Activated CD8-positive, alpha-beta memory T cell treated with anti-CD3 and anti-CD28 coated beads for 36 hours (primary cell): ENCODE measurements at regions not wholly inside any gene's neighbourhood (a gene's known extent, or its start where the extent isn't known, plus 50 kb on each side); places are given as distances from the start of the nearest gene placed in this dataset.

ENCODE experiments used
- CTCF ChIA-PET: fragments of 350-600 bp; sonication (Branson Sonifier 250); formaldehyde crosslinking; loops from one replicate; lab custom pipeline; 2021; ENCODE audit warnings: antibody characterized with exemption; lab: Charles Lee
- POLR2A ChIA-PET: fragments of 350-600 bp; sonication (Branson Sonifier 250); formaldehyde crosslinking; loops from one replicate; lab custom pipeline; 2021; ENCODE audit warnings: antibody characterized with exemption; lab: Charles Lee

DNA sequence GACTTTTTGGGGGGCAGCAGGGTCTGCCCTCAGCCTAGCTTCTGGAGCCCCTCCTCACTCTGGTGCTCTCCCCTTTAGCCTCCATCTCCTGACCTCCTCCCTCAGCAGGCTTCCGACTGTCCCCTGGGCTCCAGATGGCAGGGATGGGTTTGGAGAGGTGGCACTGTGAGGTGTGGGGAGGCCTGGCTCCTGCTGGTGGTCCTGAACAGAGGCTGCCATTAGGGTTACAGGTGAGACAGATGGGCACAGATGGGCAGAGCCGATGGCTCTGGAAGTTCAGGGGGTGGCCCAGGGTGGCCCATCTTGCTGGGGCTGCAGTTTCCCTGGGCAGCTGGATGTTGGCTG lies 68.5 kb upstream of the BEGAIN start:
- CTCF ChIA-PET, result interaction anchor here (1.2 to 1.4 kb wide), 2 partner anchors 9 to 272 kb away, joined by 4 to 10 read pairs; no protein-coding TSS in a partner anchor
- POLR2A ChIA-PET, result no interaction called here

DNA sequence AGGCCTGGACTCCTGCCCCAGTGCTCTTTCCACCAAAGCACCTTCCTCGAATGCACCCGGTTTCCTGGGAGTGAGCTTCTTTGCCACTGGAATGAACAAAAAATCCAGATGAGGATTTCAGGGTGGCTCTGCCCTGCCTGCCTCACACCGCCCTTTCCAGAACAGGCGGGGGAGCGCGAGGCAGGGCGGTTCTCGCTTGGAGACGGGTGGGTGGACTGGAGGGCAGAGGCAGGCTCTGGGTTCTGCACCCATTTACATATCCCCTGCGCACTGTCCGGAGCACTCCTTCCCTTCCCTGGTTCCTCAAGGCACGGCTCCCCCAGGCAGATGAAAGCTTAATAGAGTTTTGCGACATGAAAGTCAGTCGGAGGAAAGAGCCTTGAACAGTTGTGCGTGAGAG lies 69.7 kb upstream of the DLK1 start:
- POLR2A ChIA-PET, result no interaction called here

DNA sequence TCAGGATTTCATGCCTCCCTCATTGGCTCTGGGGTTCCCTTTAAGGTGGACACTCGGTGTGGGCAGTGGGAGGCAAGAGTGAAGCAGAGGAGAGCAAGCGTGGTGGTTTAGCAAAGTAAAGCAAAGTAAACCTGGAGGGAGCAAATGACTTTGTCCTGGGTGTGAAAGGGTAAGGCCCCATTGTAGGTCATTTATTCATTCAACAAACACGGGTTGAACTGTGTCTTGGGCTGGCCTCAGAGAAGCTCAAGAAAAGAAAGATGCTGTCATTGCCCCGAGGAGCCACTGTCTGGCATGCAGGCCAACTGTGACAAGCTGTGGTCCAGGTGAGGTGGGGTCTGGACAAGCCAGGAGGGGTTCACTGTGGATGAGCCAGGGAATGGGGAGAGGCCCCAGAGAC lies 68.9 kb upstream of the DLK1 start:
- POLR2A ChIA-PET, result interaction anchor here (0.5 kb wide), 1 partner anchor 700 kb away, joined by 3 read pairs; no protein-coding TSS in a partner anchor
- CTCF ChIA-PET, result interaction anchor here (0.6 to 1.5 kb wide), 2 partner anchors 39 to 326 kb away, joined by 3 read pairs; no protein-coding TSS in a partner anchor

More for the DNA sequence above, 69.7 kb upstream of the DLK1 start:
- CTCF ChIA-PET, result no interaction called here

DNA sequence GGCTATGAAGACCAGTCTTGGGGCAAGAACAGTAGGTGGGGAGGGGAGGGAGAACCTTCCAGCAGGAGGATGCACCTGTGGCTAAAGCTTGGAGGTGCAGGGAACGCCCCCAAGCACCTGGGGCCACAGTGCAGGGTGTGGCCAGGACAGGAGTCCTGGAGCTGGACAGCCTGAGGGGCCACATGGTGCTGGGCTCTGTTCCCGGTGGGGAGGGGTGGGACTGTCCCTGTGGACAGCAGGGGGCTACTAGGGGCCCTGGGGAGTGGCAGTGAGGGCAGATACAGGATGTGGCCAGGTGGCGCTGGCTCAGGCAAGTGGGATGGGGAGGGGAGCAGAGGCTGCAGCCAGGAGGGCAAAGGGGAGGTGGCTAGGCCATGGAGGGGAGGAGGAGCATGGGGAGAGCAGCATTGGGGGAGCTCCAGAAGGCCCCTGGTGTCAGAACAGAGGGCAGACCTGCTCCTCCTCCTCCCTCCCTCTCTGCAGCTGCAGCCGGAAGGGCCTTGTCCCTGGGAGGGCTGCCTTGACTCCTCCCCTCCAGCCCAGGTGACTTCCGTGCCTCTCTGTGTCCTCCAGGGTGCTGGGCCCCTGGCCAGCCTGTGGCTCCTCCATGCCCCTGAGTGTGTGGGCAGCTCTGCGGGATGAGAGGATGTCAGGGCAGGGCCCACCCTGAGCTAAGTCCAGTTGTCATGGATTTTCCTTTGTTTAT lies 68.4 kb upstream of the DLK1 start:
- ChIA-PET CTCF (interaction anchor here (0.6 to 1.5 kb wide), 2 partner anchors 39 to 326 kb away, joined by 3 read pairs; no protein-coding TSS in a partner anchor), POLR2A (interaction anchor here (0.5 kb wide), 1 partner anchor 701 kb away, joined by 3 read pairs; no protein-coding TSS in a partner anchor)

DNA sequence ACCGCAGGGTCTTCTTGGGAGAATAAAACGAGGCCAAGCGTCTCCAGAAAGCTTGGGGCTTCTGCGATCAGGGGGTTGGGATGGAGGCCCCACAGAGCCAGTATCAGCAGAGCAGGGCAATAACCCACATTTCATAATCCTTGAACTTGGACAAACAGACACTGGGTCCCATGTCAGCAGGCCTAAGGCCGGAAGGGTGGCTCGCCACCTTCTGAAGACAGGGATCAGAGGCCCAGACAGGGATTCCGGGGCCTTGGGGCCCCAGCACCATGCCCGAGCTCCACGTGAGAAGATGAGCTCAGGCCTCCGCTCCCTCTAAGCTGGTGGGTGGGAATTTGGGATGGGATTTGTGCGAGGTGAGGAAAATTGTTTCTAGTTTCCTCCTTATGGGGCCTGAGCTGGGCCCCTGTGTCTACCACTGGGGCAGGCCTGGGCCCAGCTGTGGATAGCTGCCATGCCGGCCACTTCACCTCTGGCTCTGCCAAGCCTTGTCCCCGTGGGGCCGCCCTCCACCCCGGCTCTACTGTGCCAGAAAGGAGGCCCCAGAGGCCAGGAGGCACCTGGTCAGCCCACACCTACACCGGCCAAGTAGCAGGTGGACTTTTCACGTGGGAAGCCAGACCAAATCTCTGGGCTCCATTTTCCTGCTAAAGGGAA lies 67.2 kb upstream of the DLK1 start:
- CTCF ChIA-PET, result interaction anchor here (1.5 kb wide), 1 partner anchor 41 kb away, joined by 3 read pairs; no protein-coding TSS in a partner anchor
- POLR2A ChIA-PET, result no interaction called here

DNA sequence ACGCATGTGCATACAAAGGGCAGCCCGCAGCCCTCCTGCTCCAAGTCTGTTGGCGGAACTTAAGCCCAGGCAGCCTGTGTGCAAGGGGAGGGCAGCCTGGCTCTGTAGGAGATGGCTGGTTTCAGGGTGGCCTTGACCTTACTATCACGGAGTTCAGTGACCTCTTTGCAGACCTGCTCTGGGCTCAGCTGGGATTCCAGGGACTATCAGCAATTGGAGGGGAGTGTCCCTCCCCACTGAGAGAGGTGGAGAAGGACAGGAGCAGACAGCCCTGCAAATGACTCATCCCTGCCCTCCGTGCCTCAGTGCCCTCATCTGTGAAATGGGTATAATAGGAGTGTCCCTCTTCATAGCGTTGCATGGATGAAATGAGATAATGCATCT lies 66.2 kb upstream of the DLK1 start:
- POLR2A ChIA-PET, result no interaction called here
- CTCF ChIA-PET, result interaction anchor here (1.2 kb wide), 1 partner anchor 15 kb away, joined by 3 read pairs; no protein-coding TSS in a partner anchor

DNA sequence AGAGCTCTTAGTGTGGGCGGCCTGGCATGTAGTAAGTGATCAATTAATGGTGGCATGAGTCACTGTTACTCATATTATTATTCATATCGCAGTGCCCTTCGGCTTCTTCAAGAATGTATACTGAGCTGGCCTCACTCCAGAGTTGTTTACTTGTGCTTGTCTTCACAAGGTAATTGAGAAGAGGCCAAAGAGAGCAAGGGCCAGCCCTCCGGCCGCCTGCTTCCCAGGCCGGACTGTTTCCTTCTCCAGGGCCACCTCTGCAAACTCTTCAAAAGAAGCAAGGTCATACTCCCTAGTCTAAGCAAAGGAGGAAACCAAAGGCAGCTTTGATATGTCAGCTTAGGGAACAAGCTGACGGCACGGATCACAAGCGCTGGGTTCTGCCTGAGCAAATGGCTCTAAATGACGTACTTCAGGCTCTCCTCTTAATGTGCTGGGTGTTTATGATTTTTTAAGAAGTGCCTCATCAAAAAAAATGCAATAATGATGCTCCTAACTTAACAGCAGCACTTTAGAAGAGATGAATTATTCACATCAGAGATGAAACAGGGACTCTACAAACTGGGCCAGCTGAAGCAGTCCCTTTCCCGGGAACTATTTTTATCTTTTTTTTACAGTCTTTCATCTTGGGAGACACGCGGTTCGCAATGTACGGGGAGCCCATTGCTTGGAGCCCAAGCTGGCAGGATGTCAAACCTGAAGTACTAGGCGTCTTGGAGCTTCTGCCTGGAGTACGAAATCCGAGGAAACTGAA lies 65.6 kb upstream of the DLK1 start:
- ChIA-PET POLR2A (no interaction called here), CTCF (interaction anchor here (1.2 kb wide), 1 partner anchor 15 kb away, joined by 3 read pairs; no protein-coding TSS in a partner anchor)

DNA sequence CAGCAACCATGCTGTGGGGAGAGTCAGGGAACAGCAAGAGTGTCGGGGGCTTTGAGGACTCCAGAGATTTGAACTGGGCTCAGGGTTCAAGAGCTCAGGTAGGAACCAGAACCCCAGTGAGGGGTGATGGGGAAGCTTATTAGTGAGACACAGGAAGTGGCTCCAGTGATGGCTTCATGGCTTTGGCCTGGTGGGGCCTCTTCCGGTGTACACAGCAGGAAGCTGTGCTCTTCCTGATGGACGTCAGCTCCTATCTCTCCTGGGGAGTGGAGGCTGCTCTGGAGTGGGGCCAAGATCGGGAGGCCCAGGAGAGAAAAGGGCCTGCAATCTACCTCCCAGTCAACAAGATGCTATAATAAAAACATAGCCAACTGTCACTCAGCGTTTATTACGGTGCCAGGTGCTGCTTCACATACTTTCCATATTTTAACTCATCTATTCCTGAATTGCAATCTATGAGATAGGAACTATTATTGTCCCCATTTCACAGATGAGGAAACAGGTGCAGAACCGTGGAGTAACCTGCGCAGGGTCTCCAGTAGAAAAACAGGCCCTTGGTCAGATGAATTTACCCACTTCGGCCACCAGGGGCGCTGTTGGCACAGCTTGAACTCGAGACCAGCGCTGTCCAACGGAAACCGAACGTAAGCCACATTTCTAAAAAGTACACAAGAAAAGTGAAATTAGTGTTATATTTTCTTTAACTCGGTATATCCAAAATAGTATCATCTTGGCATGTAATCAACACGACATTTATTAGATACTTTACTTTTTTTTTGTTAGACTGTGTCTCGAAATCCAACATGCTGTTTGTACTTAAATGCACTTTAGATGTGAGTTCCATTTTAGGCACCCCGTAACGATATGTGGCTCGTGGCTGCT lies 63.6 kb upstream of the DLK1 start:
- ChIA-PET CTCF (interaction anchor here (0.7 to 1.5 kb wide), 6 partner anchors 9 to 267 kb away, joined by 3 to 7 read pairs (median 3); no protein-coding TSS in a partner anchor), POLR2A (no interaction called here)

DNA sequence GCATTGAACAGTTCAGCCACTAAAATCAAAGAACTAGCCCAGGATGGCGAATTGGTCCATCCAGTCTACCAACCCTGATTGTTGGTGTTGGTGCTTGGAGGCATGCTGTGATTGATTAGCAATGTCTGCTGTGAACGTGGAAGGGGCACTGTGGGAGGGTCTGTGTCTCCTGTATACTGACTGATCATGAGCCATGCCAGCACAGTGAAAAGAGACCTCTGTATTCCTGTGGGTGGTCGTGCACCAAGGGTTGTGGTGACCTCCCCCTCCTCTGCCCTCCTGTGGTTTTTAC lies 63.0 kb upstream of the DLK1 start:
- CTCF ChIA-PET, result interaction anchor here (0.9 to 1.4 kb wide), 2 partner anchors 9 to 286 kb away, joined by 3 read pairs; no protein-coding TSS in a partner anchor
- POLR2A ChIA-PET, result no interaction called here

DNA sequence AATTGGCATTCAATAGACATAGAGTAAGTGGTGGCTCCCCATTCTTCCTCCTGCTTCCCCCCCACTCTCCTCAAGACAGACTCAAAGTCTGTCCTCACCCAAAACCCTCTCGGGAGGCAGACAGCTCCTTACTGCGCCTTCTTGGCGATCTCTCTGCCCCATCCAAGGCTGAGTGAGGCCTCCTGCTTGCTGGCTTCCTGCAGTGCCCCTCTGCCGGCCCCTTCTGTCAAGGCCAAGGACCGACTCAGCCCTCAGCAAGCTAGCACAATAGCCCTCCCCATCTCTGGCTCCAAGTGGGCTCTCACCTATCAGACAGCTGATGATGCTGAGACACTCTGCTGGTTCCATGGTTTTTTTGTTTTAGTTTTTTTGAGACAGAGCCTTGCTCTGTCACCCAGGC lies 62.5 kb upstream of the DLK1 start:
- POLR2A ChIA-PET, result no interaction called here
- CTCF ChIA-PET, result interaction anchor here (0.9 to 1.4 kb wide), 2 partner anchors 10 to 287 kb away, joined by 3 read pairs; no protein-coding TSS in a partner anchor

DNA sequence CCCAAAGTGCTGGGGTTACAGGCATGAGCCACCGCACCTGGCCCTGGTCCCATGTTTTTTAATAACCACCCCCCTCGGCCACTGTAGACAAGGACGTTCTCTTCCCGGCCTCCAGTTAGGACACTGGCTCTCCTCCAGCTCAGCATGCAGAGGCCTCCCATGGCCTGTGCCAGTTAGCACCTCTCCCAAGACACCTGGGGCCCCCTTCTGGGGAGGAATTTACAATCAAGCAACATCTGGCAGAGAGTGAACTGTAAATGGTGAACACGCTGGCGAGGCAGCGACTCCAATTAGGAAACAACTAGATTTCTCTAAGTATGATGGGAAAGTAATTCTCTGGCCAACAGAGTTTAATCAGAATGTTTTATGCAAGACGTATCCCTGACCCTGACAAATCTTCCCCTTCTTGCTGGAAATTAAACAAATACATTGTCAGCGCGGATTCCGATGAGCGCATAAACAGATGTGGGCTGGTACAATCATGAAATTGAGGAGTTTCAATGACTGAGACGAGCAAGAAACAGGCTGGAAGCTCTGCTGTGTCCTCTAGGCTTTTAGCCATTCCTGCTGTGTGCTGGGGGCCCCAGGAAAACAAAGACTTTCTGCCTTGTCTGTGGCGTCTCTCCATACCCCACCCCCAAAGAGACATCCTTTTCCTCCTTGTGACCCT lies 61.7 kb upstream of the DLK1 start:
- ChIA-PET CTCF (interaction anchor here (1.4 kb wide), 1 partner anchor 287 kb away, joined by 3 read pairs; no protein-coding TSS in a partner anchor), POLR2A (no interaction called here)

DNA sequence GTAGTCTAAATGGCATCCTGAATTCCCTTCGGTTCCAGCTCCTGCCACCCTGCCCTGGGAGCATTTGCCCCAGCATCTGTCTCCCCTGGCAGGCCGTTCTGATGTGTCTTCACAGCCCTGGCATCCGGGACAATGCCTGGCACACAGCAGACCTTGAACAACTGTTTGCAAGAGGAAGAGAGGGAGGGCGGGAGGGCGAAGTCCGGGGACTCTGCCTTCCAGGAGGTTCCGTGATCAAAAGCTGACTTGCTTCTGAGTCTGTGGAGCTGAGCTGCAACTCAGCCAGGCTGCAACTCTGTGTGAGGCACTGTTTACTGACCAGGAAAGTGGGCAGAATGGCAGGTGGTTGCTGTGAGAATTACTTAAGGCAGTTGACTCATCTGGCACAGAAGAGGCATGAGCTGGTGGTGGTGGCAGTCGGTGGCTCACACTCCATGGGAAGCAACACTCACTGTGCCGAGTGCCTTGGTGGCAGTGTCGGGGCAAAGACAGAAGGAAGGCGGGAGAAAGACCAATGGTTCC lies 61.1 kb upstream of the DLK1 start:
- CTCF ChIA-PET, result no interaction called here
- POLR2A ChIA-PET, result no interaction called here

DNA sequence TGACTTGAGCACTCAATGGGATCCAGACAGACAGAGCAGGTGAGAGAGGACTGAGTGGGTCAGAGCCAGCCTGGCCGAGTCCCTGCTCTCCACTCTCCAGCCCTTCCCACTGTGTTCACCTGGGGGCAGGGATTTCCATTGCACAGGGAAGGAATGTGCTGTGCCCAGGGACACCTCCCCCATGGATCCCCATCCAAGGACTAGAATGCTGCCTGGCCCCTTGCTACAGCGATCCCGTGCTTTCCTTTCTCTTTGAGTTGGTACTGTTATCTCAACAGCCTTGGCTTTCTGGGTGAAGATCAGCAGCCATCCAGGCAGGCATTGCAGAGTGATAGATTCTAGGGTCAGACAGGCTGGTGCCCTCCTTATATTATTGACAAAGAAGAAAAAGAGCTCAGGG lies 60.3 kb upstream of the DLK1 start:
- POLR2A ChIA-PET, result no interaction called here
- CTCF ChIA-PET, result no interaction called here

DNA sequence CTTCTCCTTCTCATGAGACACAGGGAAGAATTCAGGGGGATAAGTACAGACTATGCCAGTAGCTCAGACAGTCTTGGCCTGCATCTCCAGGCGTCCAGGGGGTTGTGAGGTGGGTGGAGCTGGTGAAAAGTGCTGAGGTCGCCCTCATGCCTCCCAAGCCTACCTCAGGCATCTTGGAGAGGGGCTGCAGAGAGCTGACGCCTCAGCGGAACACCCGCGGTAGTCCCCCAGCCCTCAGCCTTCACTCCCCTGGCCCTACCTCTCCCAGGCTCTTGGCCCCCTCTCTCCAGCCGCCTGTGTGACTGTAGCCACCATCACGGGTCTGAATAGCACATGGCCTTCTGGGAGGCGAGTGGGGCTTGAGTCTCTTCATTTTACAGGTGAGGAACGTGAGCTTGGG lies 59.8 kb upstream of the DLK1 start:
- POLR2A ChIA-PET, result no interaction called here

DNA sequence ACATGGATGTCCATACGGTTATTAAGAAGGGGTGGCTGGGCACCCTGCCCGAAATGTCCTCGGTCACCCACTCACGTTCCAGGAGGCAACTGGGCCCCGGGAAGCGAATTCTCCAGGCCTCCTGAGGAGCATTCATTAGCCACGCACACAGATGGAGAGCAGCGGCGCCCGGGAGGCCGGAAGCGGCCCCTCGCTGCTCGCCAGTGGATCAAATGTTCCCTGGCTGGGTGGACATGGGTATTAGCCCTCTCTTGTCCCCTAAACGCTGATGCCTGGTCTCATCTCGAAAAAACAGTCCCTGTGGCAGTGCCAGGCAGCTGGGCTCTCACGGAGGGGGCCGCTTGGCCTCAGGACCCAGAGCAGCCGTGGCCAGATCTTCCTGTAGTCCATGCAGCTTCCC lies 59.0 kb upstream of the DLK1 start:
- CTCF ChIA-PET, result interaction anchor here (0.7 kb wide), 1 partner anchor 22 kb away, joined by 3 read pairs; no protein-coding TSS in a partner anchor
- POLR2A ChIA-PET, result no interaction called here

More for the DNA sequence above, 59.8 kb upstream of the DLK1 start:
- CTCF ChIA-PET, result no interaction called here

DNA sequence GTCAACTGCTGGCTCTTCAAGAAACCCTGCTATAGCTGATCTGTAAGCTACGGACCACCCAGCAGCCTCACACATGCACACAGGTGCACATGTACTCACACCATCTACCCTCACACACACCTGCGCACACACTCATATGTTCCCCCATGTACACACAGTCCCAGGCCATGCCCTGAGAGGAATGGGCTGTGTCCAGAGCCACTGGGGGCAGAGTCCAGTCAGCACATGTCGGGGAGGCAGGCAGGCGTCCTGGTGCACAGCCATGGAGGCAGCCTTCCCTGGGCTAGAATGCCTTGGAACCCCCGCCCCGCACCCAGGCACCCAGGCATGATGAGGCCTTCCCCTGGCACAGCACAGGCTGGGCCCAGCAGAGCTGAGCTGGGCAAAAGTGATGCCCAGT lies 58.3 kb upstream of the DLK1 start:
- CTCF ChIA-PET, result interaction anchor here (0.7 kb wide), 1 partner anchor 23 kb away, joined by 3 read pairs; no protein-coding TSS in a partner anchor
- POLR2A ChIA-PET, result no interaction called here

DNA sequence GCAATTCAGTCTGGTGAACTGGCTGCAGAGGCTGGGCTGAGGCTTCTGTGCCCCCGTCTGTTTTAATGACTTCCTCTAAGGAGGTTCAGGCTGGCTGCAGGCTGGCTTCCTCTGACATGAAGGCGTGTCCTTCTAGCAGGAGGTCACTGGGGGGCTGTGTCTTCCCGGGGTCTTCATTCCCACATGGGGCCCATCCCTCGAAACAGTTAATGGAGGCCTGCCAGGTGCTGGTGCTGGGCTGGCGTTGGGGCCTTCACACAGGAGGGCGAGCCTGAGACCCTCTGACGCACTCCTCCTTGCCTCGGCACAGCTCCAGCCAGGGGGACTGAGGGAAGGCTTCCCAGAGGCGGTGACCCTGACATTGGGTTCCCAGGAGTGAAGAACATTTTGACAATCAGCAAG lies 57.7 kb upstream of the DLK1 start:
- CTCF ChIA-PET, result no interaction called here
- POLR2A ChIA-PET, result no interaction called here

DNA sequence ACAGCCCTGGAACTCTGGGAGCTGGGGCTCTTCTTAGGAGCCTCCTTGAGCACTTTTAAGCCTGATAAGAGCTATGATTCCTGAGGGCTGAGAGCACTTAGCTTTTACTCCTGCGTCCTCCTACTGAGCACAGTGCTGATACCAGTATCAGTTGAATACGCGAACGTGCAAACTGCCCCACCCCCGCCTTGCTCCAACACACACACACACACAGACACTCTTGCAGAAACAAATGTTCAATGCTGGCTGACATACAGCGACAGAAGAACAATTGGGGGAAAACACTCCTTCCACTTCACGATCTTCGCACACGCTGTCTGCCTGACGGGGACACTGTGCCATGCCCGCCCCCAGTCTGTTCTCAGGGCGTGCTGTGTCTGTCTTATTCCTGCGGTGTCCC lies 57.2 kb upstream of the DLK1 start:
- ChIA-PET CTCF (no interaction called here), POLR2A (no interaction called here)
